BE2C (cell line): ENCODE measurements at regions not wholly inside any gene's neighbourhood (a gene's known extent, or its start where the extent isn't known, plus 50 kb on each side); places are given as distances from the start of the nearest gene placed in this dataset.

Experiments
- DNase-seq: peaks from one replicate; pipeline ENCODE4 v3.0.0-alpha.2; 2020
- H3K27me3 ChIP-seq: fragments of 250-450 bp; sonication (Bioruptor Pico); 2 replicates; pipeline ENCODE4 v1.5.1; 2020; ENCODE audit warnings: mild to moderate bottlenecking
- H3K36me3 ChIP-seq: fragments of 250-450 bp; sonication (Bioruptor Pico); 2 replicates; pipeline ENCODE4 v1.5.1; 2020; ENCODE audit warnings: mild to moderate bottlenecking
- H3K4me1 ChIP-seq: fragments of 250-450 bp; sonication (Bioruptor Pico); 2 replicates; pipeline ENCODE4 v1.5.1; 2020
- H3K4me3 ChIP-seq: 2 replicates; pipeline ENCODE4 v1.5.1; 2011; ENCODE audit warnings: low read depth, low read length
- H3K9me3 ChIP-seq: fragments of 250-450 bp; sonication (Bioruptor Pico); 2 replicates; pipeline ENCODE4 v1.5.1; 2020
- TF ChIP-seq, protein P1 (sequence below): IDR thresholded peaks from 2 replicates; pipeline ENCODE4 v1.5.1; 2012; ENCODE audit warnings: mild to moderate bottlenecking, low read depth, low read length

DNA sequence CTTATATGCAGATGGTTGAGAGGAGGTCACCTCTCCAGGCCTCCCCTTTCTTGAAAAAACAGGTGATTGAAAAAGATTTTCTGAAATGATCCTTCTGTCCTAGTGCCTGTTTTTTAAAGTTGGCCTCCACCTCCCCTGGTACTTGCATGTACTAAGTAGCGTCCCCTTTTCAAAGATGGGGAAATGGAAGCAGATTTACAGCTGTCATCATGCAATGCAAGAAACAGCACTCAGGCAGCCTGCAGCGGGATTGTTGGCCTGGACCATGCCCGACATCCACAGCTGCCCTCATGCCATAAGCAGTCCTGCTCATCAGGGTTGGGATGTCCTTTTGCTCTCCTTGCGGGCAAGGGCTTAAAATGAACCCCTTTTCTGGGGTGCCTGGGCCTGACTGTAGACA is 127.2 kb upstream of the MGMT start:
- no peak overlapping the region for H3K4me3 ChIP-seq
- no peaks in the 10 kb centered on the region for H3K36me3 ChIP-seq
- no peaks in the 10 kb centered on the region for H3K9me3 ChIP-seq
- no peaks in the 10 kb centered on the region for H3K27me3 ChIP-seq
- DNase-seq, result no peak
- TF ChIP-seq, protein P1, sequence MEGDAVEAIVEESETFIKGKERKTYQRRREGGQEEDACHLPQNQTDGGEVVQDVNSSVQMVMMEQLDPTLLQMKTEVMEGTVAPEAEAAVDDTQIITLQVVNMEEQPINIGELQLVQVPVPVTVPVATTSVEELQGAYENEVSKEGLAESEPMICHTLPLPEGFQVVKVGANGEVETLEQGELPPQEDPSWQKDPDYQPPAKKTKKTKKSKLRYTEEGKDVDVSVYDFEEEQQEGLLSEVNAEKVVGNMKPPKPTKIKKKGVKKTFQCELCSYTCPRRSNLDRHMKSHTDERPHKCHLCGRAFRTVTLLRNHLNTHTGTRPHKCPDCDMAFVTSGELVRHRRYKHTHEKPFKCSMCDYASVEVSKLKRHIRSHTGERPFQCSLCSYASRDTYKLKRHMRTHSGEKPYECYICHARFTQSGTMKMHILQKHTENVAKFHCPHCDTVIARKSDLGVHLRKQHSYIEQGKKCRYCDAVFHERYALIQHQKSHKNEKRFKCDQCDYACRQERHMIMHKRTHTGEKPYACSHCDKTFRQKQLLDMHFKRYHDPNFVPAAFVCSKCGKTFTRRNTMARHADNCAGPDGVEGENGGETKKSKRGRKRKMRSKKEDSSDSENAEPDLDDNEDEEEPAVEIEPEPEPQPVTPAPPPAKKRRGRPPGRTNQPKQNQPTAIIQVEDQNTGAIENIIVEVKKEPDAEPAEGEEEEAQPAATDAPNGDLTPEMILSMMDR, result no peak
- no peaks in the 10 kb centered on the region for H3K4me1 ChIP-seq

DNA sequence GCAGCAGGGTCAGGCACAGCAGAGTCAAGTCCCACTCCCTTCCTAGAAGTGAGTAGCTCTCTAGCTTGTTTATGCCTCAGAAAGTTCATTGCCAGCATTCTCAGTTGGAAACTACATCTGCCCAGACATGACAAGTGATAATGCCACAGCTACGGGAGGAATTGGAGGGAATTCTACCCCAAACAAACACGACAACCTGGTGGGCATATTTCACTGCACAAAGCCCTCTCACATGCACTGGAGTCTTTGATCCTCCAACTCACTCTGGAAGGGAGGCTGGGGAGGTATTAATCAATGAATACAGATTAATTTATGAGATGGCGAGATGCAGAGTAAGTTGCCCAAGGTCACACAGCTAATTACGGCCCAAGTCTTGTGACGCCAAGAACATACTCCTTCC is 126.0 kb upstream of the MGMT start:
- TF ChIP-seq, protein P1, result no peak
- Histone ChIP-seq H3K4me3 (no peak overlapping the region), H3K27me3 (no peaks in the 10 kb centered on the region), H3K36me3 (no peaks in the 10 kb centered on the region), H3K9me3 (no peaks in the 10 kb centered on the region), H3K4me1 (no peaks in the 10 kb centered on the region)
- no peak for DNase-seq

DNA sequence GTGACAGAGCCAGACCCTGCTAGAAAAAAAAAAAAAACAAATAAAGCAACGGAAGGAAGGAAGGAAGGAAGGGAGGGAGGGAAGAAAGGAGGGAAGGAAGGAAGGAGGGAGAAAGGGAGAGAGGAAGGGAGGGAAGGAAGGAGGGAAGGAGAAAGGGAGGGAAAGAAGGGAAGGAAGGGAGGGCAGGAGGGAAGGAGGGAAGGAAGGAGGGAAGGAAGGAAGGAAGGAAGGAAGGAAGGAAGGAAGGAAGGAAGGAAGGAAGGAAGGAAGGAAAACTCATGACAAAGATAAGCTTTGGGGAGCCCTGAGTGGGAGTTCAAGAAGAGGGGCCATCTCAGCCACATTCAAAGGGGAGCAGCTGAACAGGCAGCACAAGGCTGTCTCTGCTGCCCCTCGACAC is 124.7 kb upstream of the MGMT start:
- Histone ChIP-seq H3K27me3 (no peaks in the 10 kb centered on the region), H3K4me3 (no peak overlapping the region), H3K36me3 (no peaks in the 10 kb centered on the region), H3K4me1 (no peaks in the 10 kb centered on the region), H3K9me3 (no peaks in the 10 kb centered on the region)
- TF ChIP-seq, protein P1, result no peak
- no peak for DNase-seq

DNA sequence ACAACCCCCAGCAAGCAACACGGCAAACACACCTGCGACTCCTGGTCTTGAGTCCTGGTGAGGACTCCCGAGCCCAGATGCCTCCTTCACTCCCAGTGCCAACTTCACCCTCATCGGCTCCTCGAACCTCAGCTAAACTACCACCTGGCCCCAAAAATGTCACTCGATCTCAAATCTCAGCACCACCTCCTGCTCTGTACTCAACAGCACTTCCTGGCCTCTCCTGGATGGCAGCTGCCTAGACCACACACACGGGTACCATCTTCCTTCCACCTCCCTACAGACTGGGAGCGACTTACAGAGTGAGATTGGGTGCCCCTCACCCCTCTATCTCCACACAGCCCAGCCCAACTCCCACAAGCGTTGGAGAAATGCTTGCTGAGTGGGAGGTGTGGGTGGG is 123.9 kb upstream of the MGMT start:
- no peaks in the 10 kb centered on the region for H3K4me1 ChIP-seq
- no peak for DNase-seq
- H3K27me3 ChIP-seq, result no peaks in the 10 kb centered on the region
- TF ChIP-seq, protein P1, result no peak
- H3K4me3 ChIP-seq, result no peak overlapping the region
- no peaks in the 10 kb centered on the region for H3K36me3 ChIP-seq
- no peaks in the 10 kb centered on the region for H3K9me3 ChIP-seq

DNA sequence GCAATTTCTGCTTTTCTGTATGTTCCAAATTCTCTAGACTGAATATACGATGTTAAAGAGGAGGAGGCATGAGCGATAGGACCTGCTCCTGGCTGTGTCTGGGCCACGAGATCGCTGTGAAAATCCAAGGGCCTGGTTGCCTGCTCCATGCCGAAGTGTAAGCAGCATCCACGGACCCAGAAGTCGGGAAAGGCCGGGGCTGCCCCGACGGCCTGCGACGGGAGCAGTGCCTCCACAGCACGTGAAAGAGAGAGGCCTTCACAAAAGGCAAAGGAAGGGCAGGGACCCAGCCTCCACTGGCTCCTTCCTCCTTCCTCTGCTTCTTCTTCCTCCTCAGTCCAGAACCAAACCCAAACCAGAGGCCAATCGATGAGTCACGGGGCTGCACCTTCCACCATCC is 122.9 kb upstream of the MGMT start:
- TF ChIP-seq, protein P1, result no peak
- Histone ChIP-seq H3K36me3 (no peaks in the 10 kb centered on the region), H3K4me3 (no peak overlapping the region), H3K9me3 (no peaks in the 10 kb centered on the region), H3K4me1 (no peaks in the 10 kb centered on the region), H3K27me3 (no peaks in the 10 kb centered on the region)
- no peak for DNase-seq

DNA sequence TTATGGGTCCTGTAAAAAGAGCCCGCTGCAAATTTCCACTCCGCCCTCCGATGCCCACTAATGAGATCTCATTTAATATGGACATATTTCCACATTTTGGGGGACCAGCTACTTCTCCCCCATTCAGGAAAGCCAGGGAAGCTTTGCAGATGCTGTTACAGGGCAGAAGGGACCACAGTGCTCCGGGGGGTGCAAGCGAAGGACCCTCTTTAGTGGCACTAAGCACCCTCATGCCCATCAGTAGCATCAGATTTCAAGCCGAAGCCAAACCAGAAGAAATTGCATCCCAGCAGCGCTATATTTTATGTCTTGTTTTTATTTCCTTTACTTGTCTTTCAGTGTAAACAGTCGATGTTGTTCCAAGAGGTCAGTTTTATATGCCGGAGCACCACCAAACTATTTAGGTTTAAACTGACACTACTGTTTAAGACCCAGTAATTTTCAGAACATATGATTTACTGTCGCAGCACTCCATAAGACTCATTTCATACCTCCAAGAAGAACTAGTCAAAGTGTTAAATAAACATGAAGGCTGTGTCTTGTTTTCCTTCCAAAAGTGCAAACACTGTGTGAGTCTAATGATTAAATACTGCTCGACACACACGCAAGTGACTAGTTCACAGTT is 122.2 kb upstream of the MGMT start:
- Histone ChIP-seq H3K4me3 (no peak overlapping the region), H3K27me3 (no peaks in the 10 kb centered on the region), H3K9me3 (no peaks in the 10 kb centered on the region), H3K4me1 (no peaks in the 10 kb centered on the region), H3K36me3 (no peaks in the 10 kb centered on the region)
- TF ChIP-seq, protein P1, result no peak
- no peak for DNase-seq
